AG10803 (cell line): ENCODE measurements at regions not wholly inside any gene's neighbourhood (a gene's known extent, or its start where the extent isn't known, plus 50 kb on each side); places are given as distances from the start of the nearest gene placed in this dataset.

Source experiments
- DNase-seq: peaks from one replicate; pipeline ENCODE4 v3.0.0; 2010; ENCODE audit warnings: low read depth
- H3K4me3 ChIP-seq: 2 replicates; pipeline ENCODE4 v1.5.1; 2011; ENCODE audit warnings: mild to moderate bottlenecking, low read length, control low read depth
- CTCF ChIP-seq: conservative IDR thresholded peaks from 2 replicates; pipeline ENCODE4 v1.5.1; 2011; ENCODE audit warnings: mild to moderate bottlenecking, low read length, control low read depth, inconsistent platforms

GRCh38 chr2:53463806-53464726, 303.5 kb upstream of the CHAC2 start:
- no peak overlapping the region for H3K4me3 ChIP-seq
- no peak for DNase-seq
- no peak for TF ChIP-seq CTCF

- no peak overlapping the region for H3K4me3 ChIP-seq
- TF ChIP-seq CTCF: no peak
- no peak for DNase-seq
Measured at GRCh38 chr2:53460937-53461336, 306.7 kb upstream of the CHAC2 start.

- no peak for DNase-seq
Measured at GRCh38 chr2:53460347-53460746, 307.3 kb upstream of the CHAC2 start.

GRCh38 chr2:53455094-53455493, 312.5 kb upstream of the CHAC2 start:
- no peak for DNase-seq
- no peak for TF ChIP-seq CTCF

More at GRCh38 chr2:53460347-53460746, 307.3 kb upstream of the CHAC2 start:
- no peak for TF ChIP-seq CTCF
- no peak overlapping the region for H3K4me3 ChIP-seq

GRCh38 chr2:53452957-53453748, 314.5 kb upstream of the CHAC2 start:
- TF ChIP-seq CTCF: no peak
- no peak for DNase-seq
- no peak overlapping the region for H3K4me3 ChIP-seq

More at GRCh38 chr2:53455094-53455493, 312.5 kb upstream of the CHAC2 start:
- H3K4me3 ChIP-seq: no peak overlapping the region

GRCh38 chr2:53452400-53452799, 315.2 kb upstream of the CHAC2 start:
- TF ChIP-seq CTCF: no peak
- DNase-seq: no peak
- H3K4me3 ChIP-seq: no peak overlapping the region
